ENCODE measurements at regions not wholly inside any gene's neighbourhood (a gene's known extent, or its start where the extent isn't known, plus 50 kb on each side); places are given as distances from the start of the nearest gene placed in this dataset.

GRCh38 chr6:91708534-91708933 is 1121.7 kb upstream of the MAP3K7 start:
- DNase-seq (ENCODE audit: low read depth), result no peak

- DNase-seq (ENCODE audit: low read depth), result no peak
These were observed 1118.8 kb upstream of the MAP3K7 start for GRCh38 chr6:91705646-91706045.

GRCh38 chr6:91704531-91704930 is 1117.7 kb upstream of the MAP3K7 start:
- DNase-seq (ENCODE audit: low read depth), result peak; percentile 39

- no peak for DNase-seq (ENCODE audit: low read depth)
These were observed 1110.3 kb upstream of the MAP3K7 start for GRCh38 chr6:91697010-91697695.

- no peak for DNase-seq (ENCODE audit: low read depth)
These were observed 1108.3 kb upstream of the MAP3K7 start for GRCh38 chr6:91695221-91695620.

- no peak for DNase-seq (ENCODE audit: low read depth)
These were observed 1107.3 kb upstream of the MAP3K7 start for GRCh38 chr6:91694016-91694654.

GRCh38 chr6:91691449-91691848 is 1104.6 kb upstream of the MAP3K7 start:
- no peak for DNase-seq (ENCODE audit: low read depth)

GRCh38 chr6:91683240-91683639 is 1096.4 kb upstream of the MAP3K7 start:
- DNase-seq (ENCODE audit: low read depth), result no peak

GRCh38 chr6:91681296-91681695 is 1094.4 kb upstream of the MAP3K7 start:
- no peak for DNase-seq (ENCODE audit: low read depth)

GRCh38 chr6:91678679-91679446 is 1092.0 kb upstream of the MAP3K7 start:
- no peak for DNase-seq (ENCODE audit: low read depth)

GRCh38 chr6:91672201-91672600 is 1085.3 kb upstream of the MAP3K7 start:
- DNase-seq (ENCODE audit: low read depth), result no peak

- no peak for DNase-seq (ENCODE audit: low read depth)
These were observed 1083.0 kb upstream of the MAP3K7 start for GRCh38 chr6:91669871-91670268.

- DNase-seq (ENCODE audit: low read depth), result no peak
These were observed 1082.4 kb upstream of the MAP3K7 start for GRCh38 chr6:91669154-91669870.

GRCh38 chr6:91667596-91667995 is 1080.7 kb upstream of the MAP3K7 start:
- no peak for DNase-seq (ENCODE audit: low read depth)

GRCh38 chr6:91664327-91664959 is 1077.6 kb upstream of the MAP3K7 start:
- DNase-seq (ENCODE audit: low read depth), result no peak

GRCh38 chr6:91660893-91661292 is 1074.0 kb upstream of the MAP3K7 start:
- no peak for DNase-seq (ENCODE audit: low read depth)

- DNase-seq (ENCODE audit: low read depth), result no peak
These were observed 1073.0 kb upstream of the MAP3K7 start for GRCh38 chr6:91659891-91660290.

GRCh38 chr6:91654793-91655192 is 1067.9 kb upstream of the MAP3K7 start:
- DNase-seq (ENCODE audit: low read depth), result no peak

- DNase-seq (ENCODE audit: low read depth), result no peak
These were observed 1067.5 kb upstream of the MAP3K7 start for GRCh38 chr6:91654357-91654756.

GRCh38 chr6:91653895-91654294 is 1067.0 kb upstream of the MAP3K7 start:
- DNase-seq (ENCODE audit: low read depth), result no peak

GRCh38 chr6:91653076-91653723 is 1066.3 kb upstream of the MAP3K7 start:
- DNase-seq (ENCODE audit: low read depth), result no peak

Measured in RPMI7951 (cell line).